NCI-H345 treated with DMSO at 0.1 percent for 48 hours (cell line): ENCODE measurements at regions not wholly inside any gene's neighbourhood (a gene's known extent, or its start where the extent isn't known, plus 50 kb on each side); places are given as distances from the start of the nearest gene placed in this dataset.
"Not testable (repeated sequence)": the region's sequence is repeated elsewhere in the genome, so short reads cannot be mapped to it uniquely, and the experiment has no call there.

Experiments
- DNase-seq: peaks from one replicate; lab custom pipeline; 2025; ENCODE audit not compliant: unreplicated experiment; lab: John Stamatoyannopoulos, UW

GRCh38 chr6:4359108-4359730, 223.8 kb upstream of the ECI2 start:
- DNase-seq: no peak

DNA sequence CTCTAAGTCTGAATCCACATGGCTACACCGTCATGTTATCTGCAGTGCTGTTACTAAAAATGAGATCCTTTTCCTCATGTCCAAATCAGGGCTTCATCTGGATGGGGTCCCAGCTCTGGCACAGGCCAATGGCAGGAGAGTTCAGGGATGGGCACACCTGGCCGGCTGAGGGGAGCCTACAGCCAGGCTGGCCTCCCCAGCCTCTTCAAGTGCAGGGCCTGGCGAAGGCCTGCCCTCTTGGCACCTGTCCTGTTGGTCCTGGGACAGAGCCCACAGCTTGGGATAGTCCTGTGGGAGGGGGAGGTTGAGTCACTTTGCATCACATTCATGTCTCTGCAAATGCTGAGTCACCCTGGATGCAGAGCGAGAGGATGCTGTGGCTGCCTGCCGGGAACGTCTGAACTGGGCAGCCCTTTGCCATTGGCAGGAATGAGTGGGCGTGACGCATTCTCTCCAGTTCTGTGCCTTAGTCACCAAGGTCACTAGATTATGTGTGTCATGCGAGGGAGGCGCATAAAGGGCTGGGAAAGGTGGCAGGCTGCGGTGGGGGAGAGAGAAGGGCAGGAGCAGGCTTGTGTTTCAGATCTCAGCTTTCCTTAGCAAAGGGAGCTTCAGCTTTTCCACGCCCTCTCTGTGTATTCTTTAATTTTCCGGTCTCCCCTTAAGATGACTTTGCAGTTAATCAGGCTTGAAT, 223.2 kb upstream of the ECI2 start:
- no peak for DNase-seq

- DNase-seq: not testable (repeated sequence)
Observed at GRCh38 chr6:4357660-4358152, 222.3 kb upstream of the ECI2 start.

GRCh38 chr6:4356899-4357659, 221.7 kb upstream of the ECI2 start:
- DNase-seq: no peak

GRCh38 chr6:4355241-4355640, 219.9 kb upstream of the ECI2 start:
- DNase-seq: no peak

GRCh38 chr6:4354181-4354580, 218.8 kb upstream of the ECI2 start:
- no peak for DNase-seq

- no peak for DNase-seq
Observed at GRCh38 chr6:4352731-4353130, 217.4 kb upstream of the ECI2 start.

DNA sequence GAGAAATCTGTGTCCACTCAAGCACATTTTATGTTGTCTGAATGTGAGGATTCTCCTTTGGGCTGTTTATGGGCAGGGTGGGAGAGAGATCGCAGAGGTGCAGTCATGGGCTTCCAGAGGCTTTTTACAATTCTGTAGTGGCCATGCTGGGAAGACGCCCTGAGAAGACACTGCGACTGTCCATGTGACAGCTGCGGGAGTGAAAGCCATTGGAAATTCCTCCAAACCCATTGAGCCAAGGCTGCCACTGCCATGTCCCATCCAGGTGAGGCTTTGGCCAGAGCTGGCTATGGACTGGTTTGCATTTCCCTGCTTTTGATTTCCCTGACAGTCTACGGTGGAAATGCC, 216.9 kb upstream of the ECI2 start:
- no peak for DNase-seq

- DNase-seq: no peak
Observed at GRCh38 chr6:4351520-4352321, 216.3 kb upstream of the ECI2 start.

DNA sequence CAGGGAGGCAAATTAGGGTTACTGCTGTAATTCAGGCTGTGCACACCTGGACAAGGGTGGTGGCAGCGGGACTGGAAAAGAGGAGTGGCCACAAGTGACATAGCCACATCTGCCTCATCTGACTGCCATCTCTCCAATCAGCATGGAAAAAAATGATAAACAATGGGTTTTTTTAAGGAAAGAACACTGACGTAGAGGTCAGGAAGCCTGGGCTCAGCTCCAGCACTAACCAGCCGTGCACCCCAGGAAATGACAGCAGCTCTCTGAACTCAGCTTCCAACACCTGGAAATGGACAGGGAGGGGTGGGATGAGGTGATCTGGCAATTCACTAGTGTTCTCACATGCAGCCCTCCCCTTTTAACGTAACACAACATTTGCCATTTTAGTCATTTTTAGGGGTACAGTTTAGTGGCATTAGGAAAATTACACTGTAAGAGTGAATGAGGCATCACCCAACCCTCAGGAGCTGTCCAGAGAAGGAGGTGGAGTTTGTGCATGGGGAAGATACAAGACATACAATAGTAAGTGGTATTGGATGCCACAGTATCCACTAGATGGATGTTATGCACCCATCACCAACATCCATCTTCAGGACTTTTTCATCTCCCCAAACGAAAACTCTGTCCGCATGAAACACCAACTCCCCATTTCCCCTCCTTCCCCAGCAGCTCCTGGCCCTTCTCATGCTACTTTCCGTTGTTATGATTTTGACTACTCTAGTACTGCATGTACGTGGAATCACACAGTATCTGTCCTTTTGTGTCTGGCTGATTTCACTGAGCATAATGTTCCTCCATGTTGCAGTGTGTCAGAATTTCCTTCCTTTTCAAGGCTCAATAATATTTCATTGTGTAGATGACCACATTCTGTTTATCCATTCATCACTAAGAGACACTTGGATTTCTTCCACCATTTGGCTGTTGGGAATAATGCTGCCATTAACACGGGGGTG, 215.5 kb upstream of the ECI2 start:
- no peak for DNase-seq

DNA sequence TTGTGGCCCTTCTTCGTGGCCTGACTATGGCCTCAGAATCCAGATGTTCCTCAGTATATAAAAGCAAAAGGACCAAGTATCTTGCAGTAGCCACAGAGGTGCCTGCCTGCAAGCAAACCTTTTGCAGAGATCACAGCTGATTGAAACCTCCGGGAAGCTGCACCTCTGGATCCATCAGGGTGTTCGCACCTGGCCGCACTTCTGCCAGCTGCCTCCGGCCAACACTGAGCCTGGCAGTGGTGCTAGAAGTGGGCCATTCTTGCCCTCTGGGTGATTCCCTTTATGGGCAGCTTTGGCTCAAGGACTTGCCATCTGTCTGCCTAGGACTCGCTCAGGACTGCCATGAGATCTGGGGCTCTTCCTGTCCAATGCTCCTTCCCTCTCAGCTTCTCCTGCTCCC, 214.6 kb upstream of the ECI2 start:
- no peak for DNase-seq

GRCh38 chr6:4349323-4349722, 213.9 kb upstream of the ECI2 start:
- no peak for DNase-seq

DNA sequence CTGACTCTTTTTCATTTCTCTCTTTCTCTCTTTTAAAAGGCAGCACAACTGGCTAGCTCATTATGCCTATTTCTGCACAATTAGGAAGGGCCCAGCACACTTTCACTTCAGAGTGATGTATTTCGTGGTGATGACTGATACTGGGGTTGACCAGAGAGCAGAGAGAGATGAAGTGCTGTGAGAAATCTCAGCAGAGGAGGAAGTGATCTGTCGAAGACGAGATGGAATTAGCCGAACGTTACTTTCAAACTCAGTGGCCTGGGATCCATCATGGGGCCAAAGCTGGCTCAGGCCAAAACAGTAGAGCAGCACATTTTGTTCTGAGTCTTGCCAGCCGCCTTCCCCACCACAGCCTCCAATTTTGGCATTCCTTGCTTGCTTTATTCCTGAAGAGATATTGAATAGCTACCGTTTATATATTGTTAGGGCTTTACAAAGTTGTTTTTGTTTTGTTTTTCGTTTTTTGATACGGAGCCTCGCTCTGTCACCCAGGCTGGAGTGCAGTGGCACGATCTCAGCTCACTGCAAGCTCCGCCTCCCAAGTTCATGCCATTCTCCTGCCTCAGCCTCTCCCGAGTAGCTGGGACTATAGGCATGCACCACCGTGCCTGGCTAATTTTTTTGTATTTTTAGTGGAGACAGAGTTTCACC, 213.2 kb upstream of the ECI2 start:
- DNase-seq: no peak

GRCh38 chr6:4347877-4348276, 212.5 kb upstream of the ECI2 start:
- DNase-seq: no peak

DNA sequence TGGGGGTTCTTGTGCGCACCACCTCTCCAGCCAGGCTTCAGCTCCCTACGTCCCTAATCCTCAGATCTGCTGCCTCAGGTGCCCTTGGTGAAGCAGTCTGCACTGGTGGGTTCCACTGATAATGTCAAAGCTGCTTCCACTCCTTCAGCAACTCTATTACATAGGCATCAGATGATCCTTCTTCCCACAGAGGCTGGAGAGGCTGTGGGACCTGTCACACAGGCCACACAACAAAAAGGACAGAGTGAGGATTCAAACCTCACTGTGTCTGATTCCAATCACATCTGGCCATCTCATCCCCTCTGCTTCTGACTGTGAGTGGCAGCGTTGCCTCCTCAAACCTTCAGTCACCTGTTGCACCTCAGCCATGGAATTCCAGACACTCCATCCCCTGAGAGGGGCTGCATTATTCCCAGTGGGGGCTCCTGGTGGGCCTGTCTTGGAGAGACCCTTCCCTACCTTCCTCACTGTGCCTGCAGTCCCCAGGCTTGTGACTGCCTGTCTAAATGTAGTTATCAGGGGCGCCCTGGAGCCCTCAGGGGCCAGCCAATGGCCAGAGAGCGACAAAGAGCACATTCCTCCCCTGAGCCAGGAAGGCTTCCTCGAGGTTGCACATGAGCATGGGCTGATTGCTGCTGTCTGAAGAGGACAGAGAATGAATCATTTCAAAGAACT, 211.4 kb upstream of the ECI2 start:
- DNase-seq: no peak

DNA sequence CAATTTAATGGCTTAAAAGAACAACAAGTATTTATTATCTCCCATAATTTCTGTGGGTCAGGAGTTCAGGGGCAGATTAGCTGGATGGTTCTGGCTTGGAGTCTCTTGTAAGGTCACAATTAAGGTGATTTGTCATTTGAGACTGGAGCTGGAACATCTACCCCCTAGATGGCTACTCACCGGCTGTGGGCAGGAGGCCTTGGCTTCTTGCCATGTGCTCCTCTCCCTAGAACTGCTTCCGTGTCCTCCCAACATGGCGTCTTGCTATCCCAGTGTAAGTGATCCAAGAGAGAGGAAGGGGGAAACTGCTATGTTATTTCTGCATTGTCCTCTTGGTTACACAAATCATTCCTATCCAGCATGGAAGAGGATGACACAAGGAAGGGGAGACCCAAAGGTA, 210.2 kb upstream of the ECI2 start:
- no peak for DNase-seq

GRCh38 chr6:4344317-4344899, 209.0 kb upstream of the ECI2 start:
- DNase-seq: no peak

GRCh38 chr6:4342407-4343137, 207.2 kb upstream of the ECI2 start:
- no peak for DNase-seq
